Neural cell (in vitro differentiated cells): ENCODE measurements at regions not wholly inside any gene's neighbourhood (a gene's known extent, or its start where the extent isn't known, plus 50 kb on each side); places are given as distances from the start of the nearest gene placed in this dataset.

Experiments used
- EZH2 ChIP-seq: fragments of 200-600, 300-800 bp; shearing (Covaris generic), sonication (generic); IDR thresholded peaks from 2 replicates; pipeline ENCODE4 v1.6.1; 2014; ENCODE audit warnings: antibody characterized with exemption, low read length, borderline replicate concordance, mild to moderate bottlenecking; ENCODE audit not compliant: insufficient read depth, poor library complexity, severe bottlenecking
- REST ChIP-seq: IDR thresholded peaks from 2 replicates; pipeline ENCODE4 v1.6.1; 2012; ENCODE audit warnings: borderline replicate concordance
- SMC3 ChIP-seq: fragments of 450-650 bp; conservative IDR thresholded peaks from 2 replicates; pipeline ENCODE4 v1.6.1; 2014; ENCODE audit warnings: antibody characterized with exemption, mild to moderate bottlenecking, moderate library complexity; ENCODE audit not compliant: poor library complexity

- TF ChIP-seq EZH2 = no peak
- no peak for TF ChIP-seq REST
- TF ChIP-seq SMC3 = no peak
These were observed 194.8 kb upstream of the ZNF507 start for GRCh38 chr19:32150605-32151004.
